ENCODE measurements at regions not wholly inside any gene's neighbourhood (a gene's known extent, or its start where the extent isn't known, plus 50 kb on each side); places are given as distances from the start of the nearest gene placed in this dataset.
"Not testable (repeated sequence)": the region's sequence is repeated elsewhere in the genome, so short reads cannot be mapped to it uniquely, and the experiment has no call there.

DNA sequence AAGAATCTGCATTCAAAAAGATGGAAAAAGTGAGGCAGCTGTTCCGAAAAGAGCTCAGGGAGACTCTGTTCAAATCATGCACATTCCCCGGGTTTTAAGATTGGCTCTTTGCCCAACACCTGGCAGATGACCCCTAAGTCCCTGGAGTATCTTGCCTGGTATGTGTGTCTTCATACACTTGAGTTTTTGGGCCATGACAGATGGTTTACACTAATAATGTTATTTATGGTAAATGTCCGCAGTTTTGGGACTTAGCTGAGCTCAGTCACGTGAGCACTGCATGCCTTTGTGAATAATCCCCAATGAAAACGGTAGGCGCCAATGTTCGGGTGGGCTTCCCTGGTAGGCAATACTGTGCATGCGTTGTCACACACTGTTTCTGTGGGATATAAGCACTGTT, 316.1 kb downstream of the PRDM9 start:
- no peaks in the 10 kb centered on the region for H3K9me3 ChIP-seq (ENCODE audit: control insufficient read depth, insufficient read depth, low read depth, low read length)
- no peaks in the 10 kb centered on the region for H3K27me3 ChIP-seq (ENCODE audit: control insufficient read depth, insufficient read depth, low read length)
- no peaks in the 10 kb centered on the region for H3K36me3 ChIP-seq (ENCODE audit: control insufficient read depth, insufficient read depth, low read length)
- H3K9ac ChIP-seq (ENCODE audit: low read length): no peak overlapping the region
- H3K27ac ChIP-seq (ENCODE audit: low read depth, low read length): no peak overlapping the region
- no peak overlapping the region for H3K4me3 ChIP-seq (ENCODE audit: low read depth, low read length)
- no peaks in the 10 kb centered on the region for H3K4me1 ChIP-seq (ENCODE audit: control insufficient read depth, insufficient read depth, low read length)

GRCh38 chr5:23825196-23825595, 317.8 kb downstream of the PRDM9 start:
- Histone ChIP-seq H3K27ac (ENCODE audit: low read depth, low read length) (no peak overlapping the region), H3K36me3 (ENCODE audit: control insufficient read depth, insufficient read depth, low read length) (no peaks in the 10 kb centered on the region), H3K9me3 (ENCODE audit: control insufficient read depth, insufficient read depth, low read depth, low read length) (no peaks in the 10 kb centered on the region), H3K27me3 (ENCODE audit: control insufficient read depth, insufficient read depth, low read length) (no peaks in the 10 kb centered on the region), H3K4me1 (ENCODE audit: control insufficient read depth, insufficient read depth, low read length) (no peaks in the 10 kb centered on the region), H3K4me3 (ENCODE audit: low read depth, low read length) (no peak overlapping the region), H3K9ac (ENCODE audit: low read length) (no peak overlapping the region)

DNA sequence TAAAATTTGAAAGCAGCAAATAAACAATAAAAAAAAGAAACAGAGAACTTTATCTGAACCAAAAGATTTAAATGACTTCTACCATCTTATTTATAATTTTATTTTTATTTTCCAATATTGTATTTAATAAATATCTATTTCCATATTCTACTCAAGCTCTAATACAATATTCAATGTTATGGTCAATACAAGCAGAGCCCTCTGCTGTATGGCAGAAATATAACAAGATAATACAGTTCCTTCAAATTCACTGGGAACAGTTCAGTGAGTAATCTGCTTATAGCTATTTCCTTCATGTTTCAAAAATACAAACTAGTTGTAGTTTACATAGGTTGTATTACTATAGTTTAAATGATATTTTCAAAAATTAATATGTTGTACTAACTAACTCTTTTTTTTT, 332.7 kb downstream of the PRDM9 start:
- Histone ChIP-seq H3K4me3 (ENCODE audit: low read depth, low read length) (no peak overlapping the region), H3K9me3 (ENCODE audit: control insufficient read depth, insufficient read depth, low read depth, low read length) (peaks cover 3% of the 10 kb centered on the region; the same call in 1 of the 2 replicates), H3K27me3 (ENCODE audit: control insufficient read depth, insufficient read depth, low read length) (no peaks in the 10 kb centered on the region), H3K27ac (ENCODE audit: low read depth, low read length) (no peak overlapping the region), H3K9ac (ENCODE audit: low read length) (no peak overlapping the region), H3K4me1 (ENCODE audit: control insufficient read depth, insufficient read depth, low read length) (no peaks in the 10 kb centered on the region), H3K36me3 (ENCODE audit: control insufficient read depth, insufficient read depth, low read length) (no peaks in the 10 kb centered on the region)

- no peak overlapping the region for H3K4me3 ChIP-seq (ENCODE audit: low read depth, low read length)
- no peaks in the 10 kb centered on the region for H3K36me3 ChIP-seq (ENCODE audit: control insufficient read depth, insufficient read depth, low read length)
- no peaks in the 10 kb centered on the region for H3K27me3 ChIP-seq (ENCODE audit: control insufficient read depth, insufficient read depth, low read length)
- no peaks in the 10 kb centered on the region for H3K4me1 ChIP-seq (ENCODE audit: control insufficient read depth, insufficient read depth, low read length)
- no peak overlapping the region for H3K27ac ChIP-seq (ENCODE audit: low read depth, low read length)
- no peaks in the 10 kb centered on the region for H3K9me3 ChIP-seq (ENCODE audit: control insufficient read depth, insufficient read depth, low read depth, low read length)
- H3K9ac ChIP-seq (ENCODE audit: low read length): no peak overlapping the region
These were observed 357.4 kb downstream of the PRDM9 start for GRCh38 chr5:23864786-23865185.

DNA sequence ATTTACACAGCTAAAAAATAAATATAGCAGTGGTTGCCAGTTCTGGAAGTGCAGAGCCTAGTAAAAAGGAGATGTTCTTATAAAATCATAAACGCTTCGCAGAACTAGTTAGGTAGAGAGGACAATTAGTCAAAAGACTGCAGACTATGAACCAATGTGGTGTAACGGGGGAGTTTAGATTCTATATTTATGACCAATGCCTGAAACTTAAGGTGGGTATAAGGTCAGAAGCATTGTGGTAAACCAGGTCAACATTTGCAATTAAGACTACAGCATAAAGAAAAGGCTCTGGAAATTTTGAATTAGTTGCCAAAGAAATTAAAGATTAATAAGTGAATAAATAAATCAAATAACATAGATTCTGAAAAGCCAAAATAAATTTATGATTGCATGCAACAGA, 370.4 kb downstream of the PRDM9 start:
- Histone ChIP-seq H3K4me3 (ENCODE audit: low read depth, low read length) (no peak overlapping the region), H3K9ac (ENCODE audit: low read length) (no peak overlapping the region), H3K27ac (ENCODE audit: low read depth, low read length) (no peak overlapping the region), H3K9me3 (ENCODE audit: control insufficient read depth, insufficient read depth, low read depth, low read length) (no peaks in the 10 kb centered on the region), H3K36me3 (ENCODE audit: control insufficient read depth, insufficient read depth, low read length) (no peaks in the 10 kb centered on the region), H3K27me3 (ENCODE audit: control insufficient read depth, insufficient read depth, low read length) (no peaks in the 10 kb centered on the region), H3K4me1 (ENCODE audit: control insufficient read depth, insufficient read depth, low read length) (no peaks in the 10 kb centered on the region)

DNA sequence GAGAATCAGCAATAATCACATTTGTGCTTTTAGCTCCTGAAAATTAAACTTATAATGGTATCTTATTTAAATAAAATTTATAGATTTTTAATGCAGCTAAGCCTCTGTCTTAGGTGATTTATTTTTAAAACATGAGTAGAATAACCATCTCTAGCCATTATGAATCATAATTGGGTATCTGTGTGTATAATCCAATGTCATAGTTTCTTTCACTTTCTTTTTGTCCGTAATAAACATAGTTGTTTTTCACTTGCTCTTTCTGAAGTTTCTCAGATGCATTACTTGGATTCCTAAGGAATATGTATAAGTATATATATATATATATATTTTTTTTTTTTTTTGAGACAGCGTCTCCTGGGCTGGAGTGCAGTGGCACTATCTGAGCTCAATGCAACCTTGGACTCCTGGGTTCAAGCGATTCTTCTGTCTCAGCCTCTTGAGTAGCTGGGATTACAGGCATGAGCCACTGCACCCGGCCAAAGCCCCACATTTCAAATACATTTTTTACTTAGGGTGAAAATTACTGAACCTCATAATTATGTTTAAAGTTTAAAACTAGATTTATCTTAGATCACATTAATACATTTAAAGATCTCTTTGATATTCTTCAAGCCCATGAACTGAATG, 377.1 kb downstream of the PRDM9 start:
- no peaks in the 10 kb centered on the region for H3K9me3 ChIP-seq (ENCODE audit: control insufficient read depth, insufficient read depth, low read depth, low read length)
- no peaks in the 10 kb centered on the region for H3K4me1 ChIP-seq (ENCODE audit: control insufficient read depth, insufficient read depth, low read length)
- no peaks in the 10 kb centered on the region for H3K27me3 ChIP-seq (ENCODE audit: control insufficient read depth, insufficient read depth, low read length)
- H3K27ac ChIP-seq (ENCODE audit: low read depth, low read length): no peak overlapping the region
- H3K9ac ChIP-seq (ENCODE audit: low read length): no peak overlapping the region
- no peak overlapping the region for H3K4me3 ChIP-seq (ENCODE audit: low read depth, low read length)
- no peaks in the 10 kb centered on the region for H3K36me3 ChIP-seq (ENCODE audit: control insufficient read depth, insufficient read depth, low read length)

GRCh38 chr5:23893561-23893960, 386.2 kb downstream of the PRDM9 start:
- no peak overlapping the region for H3K27ac ChIP-seq (ENCODE audit: low read depth, low read length)
- no peaks in the 10 kb centered on the region for H3K27me3 ChIP-seq (ENCODE audit: control insufficient read depth, insufficient read depth, low read length)
- no peak overlapping the region for H3K9ac ChIP-seq (ENCODE audit: low read length)
- no peak overlapping the region for H3K4me3 ChIP-seq (ENCODE audit: low read depth, low read length)
- H3K36me3 ChIP-seq (ENCODE audit: control insufficient read depth, insufficient read depth, low read length): no peaks in the 10 kb centered on the region
- peaks cover 26% of the 10 kb centered on the region for H3K9me3 ChIP-seq (ENCODE audit: control insufficient read depth, insufficient read depth, low read depth, low read length)
- no peaks in the 10 kb centered on the region for H3K4me1 ChIP-seq (ENCODE audit: control insufficient read depth, insufficient read depth, low read length)

GRCh38 chr5:23895614-23896013, 388.2 kb downstream of the PRDM9 start:
- Histone ChIP-seq H3K4me3 (ENCODE audit: low read depth, low read length) (no peak overlapping the region), H3K27ac (ENCODE audit: low read depth, low read length) (no peak overlapping the region), H3K9me3 (ENCODE audit: control insufficient read depth, insufficient read depth, low read depth, low read length) (peaks cover 32% of the 10 kb centered on the region), H3K36me3 (ENCODE audit: control insufficient read depth, insufficient read depth, low read length) (no peaks in the 10 kb centered on the region), H3K9ac (ENCODE audit: low read length) (no peak overlapping the region), H3K27me3 (ENCODE audit: control insufficient read depth, insufficient read depth, low read length) (no peaks in the 10 kb centered on the region), H3K4me1 (ENCODE audit: control insufficient read depth, insufficient read depth, low read length) (no peaks in the 10 kb centered on the region)

GRCh38 chr5:23930985-23931384, 423.6 kb downstream of the PRDM9 start:
- H3K27me3 ChIP-seq (ENCODE audit: control insufficient read depth, insufficient read depth, low read length): no peaks in the 10 kb centered on the region
- H3K27ac ChIP-seq (ENCODE audit: low read depth, low read length): no peak overlapping the region
- H3K36me3 ChIP-seq (ENCODE audit: control insufficient read depth, insufficient read depth, low read length): no peaks in the 10 kb centered on the region
- H3K9ac ChIP-seq (ENCODE audit: low read length): no peak overlapping the region
- no peak overlapping the region for H3K4me3 ChIP-seq (ENCODE audit: low read depth, low read length)
- no peaks in the 10 kb centered on the region for H3K4me1 ChIP-seq (ENCODE audit: control insufficient read depth, insufficient read depth, low read length)
- H3K9me3 ChIP-seq (ENCODE audit: control insufficient read depth, insufficient read depth, low read depth, low read length): no peaks in the 10 kb centered on the region

DNA sequence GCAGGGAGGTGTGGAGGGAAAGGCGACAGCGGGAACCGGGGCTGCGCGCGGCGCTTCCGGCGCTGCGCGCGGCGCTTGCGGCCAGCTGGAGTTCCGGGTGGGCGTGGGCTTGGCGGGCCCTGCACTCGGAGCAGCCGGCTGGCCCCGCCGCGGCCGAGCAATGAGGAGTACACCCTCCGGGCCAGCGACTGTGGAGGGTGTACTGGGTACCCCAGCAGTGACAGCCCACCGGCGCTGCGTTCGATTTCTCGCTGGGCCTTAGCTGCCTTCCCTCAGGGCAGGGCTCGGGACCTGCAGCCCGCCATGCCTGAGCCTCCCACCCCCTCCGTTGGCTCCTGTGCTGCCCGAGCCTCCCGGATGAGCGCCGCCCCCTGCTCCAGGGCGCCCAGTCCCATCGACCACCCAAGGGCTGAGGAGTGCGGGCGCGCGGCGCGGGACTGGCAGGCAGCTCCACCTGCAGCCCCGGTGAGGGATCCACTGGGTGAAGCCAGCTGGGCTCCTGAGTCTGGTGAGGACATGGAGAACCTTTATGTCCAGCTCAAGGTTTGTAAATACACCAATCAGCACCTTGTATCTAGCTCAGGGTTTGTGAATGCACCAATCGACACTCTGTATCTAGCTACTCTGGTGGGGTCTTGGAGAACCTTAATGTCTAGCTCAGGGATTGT, 444.0 kb downstream of the PRDM9 start:
- H3K36me3 ChIP-seq (ENCODE audit: control insufficient read depth, insufficient read depth, low read length); H3K27me3 ChIP-seq (ENCODE audit: control insufficient read depth, insufficient read depth, low read length); H3K9me3 ChIP-seq (ENCODE audit: control insufficient read depth, insufficient read depth, low read depth, low read length); H3K4me1 ChIP-seq (ENCODE audit: control insufficient read depth, insufficient read depth, low read length); H3K9ac ChIP-seq (ENCODE audit: low read length); H3K27ac ChIP-seq (ENCODE audit: low read depth, low read length): not testable (repeated sequence)
- peak overlapping the region; percentile 57; the same call in 1 of the 2 replicates for H3K4me3 ChIP-seq (ENCODE audit: low read depth, low read length)

- Histone ChIP-seq H3K4me3 (ENCODE audit: low read depth, low read length) (no peak overlapping the region), H3K9ac (ENCODE audit: low read length) (no peak overlapping the region), H3K27me3 (ENCODE audit: control insufficient read depth, insufficient read depth, low read length) (no peaks in the 10 kb centered on the region), H3K9me3 (ENCODE audit: control insufficient read depth, insufficient read depth, low read depth, low read length) (0 out of 2 replicates have a peak, but pooled peaks cover 2% of the 10 kb centered on the region), H3K4me1 (ENCODE audit: control insufficient read depth, insufficient read depth, low read length) (no peaks in the 10 kb centered on the region), H3K36me3 (ENCODE audit: control insufficient read depth, insufficient read depth, low read length) (no peaks in the 10 kb centered on the region), H3K27ac (ENCODE audit: low read depth, low read length) (no peak overlapping the region)
These were observed 456.0 kb downstream of the PRDM9 start for GRCh38 chr5:23963449-23963848.
